ENCODE measurements at regions not wholly inside any gene's neighbourhood (a gene's known extent, or its start where the extent isn't known, plus 50 kb on each side); places are given as distances from the start of the nearest gene placed in this dataset.
"Not testable (repeated sequence)": the region's sequence is repeated elsewhere in the genome, so short reads cannot be mapped to it uniquely, and the experiment has no call there.

GRCh38 chr5:96483878-96484277, 50.8 kb upstream of the PCSK1 start:
- DNase-seq = peak; percentile 60

DNA sequence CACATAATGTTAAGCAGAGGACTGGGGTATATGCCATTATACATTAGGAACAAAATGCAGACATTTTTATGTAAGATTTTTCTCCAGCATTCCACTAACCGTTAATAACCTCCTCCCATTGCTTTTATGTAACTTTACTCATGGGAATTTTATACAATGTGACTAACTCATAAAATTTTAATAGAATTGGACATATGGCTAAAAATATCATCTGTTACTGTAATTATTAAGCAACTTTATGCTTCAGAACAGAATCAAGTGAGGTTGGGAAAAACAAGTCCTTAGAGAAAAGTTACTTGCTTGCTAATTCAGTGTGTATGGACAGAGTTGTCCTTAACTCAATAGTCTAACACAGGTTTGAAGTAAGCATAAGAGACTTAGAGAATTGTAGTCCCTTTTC, 54.8 kb upstream of the PCSK1 start:
- no peak for DNase-seq

DNA sequence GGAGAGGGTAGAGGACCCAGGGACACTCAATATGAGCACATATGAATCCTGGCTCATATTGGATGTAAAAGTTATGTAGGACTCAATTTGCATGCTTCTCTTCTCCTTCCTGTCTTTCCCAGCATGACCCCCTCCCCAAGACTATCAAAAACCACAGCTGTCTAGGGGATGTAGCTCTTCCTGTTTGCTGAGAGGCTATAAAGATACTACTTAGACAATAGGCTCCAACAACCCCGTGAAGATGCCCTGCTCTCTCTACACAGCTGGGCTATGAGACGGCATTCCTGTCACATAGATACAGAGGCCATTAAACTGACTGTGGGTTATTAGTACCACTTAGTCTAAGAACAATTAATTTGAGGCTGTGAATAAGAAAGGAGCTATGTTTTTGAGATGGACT, 56.5 kb upstream of the PCSK1 start:
- DNase-seq = no peak

DNA sequence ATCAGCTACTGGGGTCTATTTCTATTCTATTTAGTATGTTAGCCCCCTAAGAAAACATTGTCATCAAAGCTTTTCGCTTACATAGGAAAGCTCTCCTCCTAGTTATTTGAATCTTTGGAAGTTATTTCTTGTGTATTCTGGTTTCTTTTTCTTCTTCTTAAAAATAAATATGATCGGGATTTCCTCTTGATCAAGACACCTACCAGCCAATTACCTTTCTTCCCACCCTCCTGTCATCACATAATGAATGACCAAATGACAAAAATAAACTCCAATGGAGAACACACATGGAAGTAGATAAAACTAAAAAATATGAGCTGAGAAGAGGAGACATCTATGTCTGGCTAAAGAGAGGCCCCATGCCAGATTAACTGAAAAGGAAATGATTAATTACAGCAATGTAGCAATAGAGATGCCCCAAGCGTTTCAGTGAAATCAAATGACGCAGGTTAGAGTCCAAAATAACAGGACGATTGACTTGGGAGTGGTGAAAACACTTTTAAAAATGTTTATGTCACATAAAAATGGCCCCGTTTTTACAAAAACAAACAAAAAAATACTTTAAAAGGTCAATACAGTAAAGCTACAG, 59.5 kb upstream of the PCSK1 start:
- no peak for DNase-seq

- no peak for DNase-seq
Measured at GRCh38 chr5:96493219-96493790, 60.3 kb upstream of the PCSK1 start.

GRCh38 chr5:96495412-96495811, 62.4 kb upstream of the PCSK1 start:
- not testable (repeated sequence) for DNase-seq

GRCh38 chr5:96497027-96497426, 64.0 kb upstream of the PCSK1 start:
- not testable (repeated sequence) for DNase-seq

- no peak for DNase-seq
Measured at GRCh38 chr5:96499753-96500345, 66.8 kb upstream of the PCSK1 start.

DNA sequence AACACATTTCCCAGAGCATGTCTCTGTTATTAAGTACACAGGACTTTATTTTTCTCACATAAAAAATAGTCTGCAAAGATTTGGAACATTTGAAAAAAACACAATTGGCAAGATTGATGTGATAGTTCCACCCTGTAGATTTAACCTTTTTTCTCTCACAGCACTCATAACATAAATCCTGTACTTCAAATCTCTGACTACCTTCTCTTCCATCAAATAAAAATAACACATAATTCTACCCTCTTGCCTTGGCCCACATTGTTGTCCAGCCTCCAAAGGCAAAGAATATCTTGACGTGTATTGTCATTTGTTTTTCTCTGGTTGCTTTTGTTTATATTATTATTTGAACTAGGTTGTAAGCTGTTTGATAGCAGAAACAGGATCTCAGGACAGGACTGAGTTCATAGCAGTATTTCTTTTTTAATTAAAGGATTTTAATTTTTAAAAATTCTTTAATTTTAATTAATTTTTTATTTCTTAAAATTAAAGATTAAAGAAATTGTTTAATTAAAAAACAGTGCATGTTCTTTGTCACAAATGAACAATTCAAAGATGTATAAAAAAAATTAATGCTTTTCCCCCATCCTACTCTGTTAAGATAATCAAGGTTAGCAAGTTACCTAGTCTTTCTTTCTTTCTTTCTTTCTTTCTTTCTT, 69.1 kb upstream of the PCSK1 start:
- DNase-seq = no peak

DNA sequence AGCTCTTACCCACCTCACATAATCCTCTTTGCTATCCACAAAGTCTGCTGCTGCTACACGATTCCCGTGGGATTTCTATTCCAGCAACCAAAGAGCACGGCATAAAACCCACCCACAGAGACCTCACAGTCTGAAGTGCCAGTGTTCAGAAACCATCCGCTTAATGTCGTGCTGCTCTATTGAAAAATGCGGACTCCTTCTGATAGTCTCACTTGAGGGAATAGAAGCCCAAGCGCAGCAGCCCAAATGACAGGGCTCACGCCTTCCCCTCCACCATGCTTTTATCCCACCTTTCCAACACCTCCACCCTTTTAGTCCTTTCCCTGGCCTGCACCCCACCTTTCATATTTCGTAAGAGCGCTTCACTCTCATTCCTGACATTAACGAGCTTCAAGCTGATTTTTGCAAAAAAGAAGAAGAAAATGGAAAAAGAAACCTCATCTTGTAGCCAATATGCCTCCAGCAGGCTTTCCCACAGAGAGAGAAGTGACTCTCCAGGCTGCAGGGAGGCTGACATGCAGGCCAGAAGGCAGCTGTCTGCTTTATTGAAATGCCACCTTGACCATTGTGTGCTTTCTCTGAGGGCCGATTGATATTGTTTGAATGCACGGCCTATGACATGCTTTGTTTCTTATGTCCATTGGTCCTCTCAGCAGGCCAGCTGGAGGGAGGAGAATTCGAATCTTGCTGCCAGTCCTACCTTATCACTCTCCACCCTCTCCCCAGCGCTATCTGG, 70.6 kb upstream of the PCSK1 start:
- no peak for DNase-seq

- no peak for DNase-seq
Measured at GRCh38 chr5:96506376-96506775, 73.3 kb upstream of the PCSK1 start.

- DNase-seq = no peak
Measured at GRCh38 chr5:96506866-96507527, 73.9 kb upstream of the PCSK1 start.

DNA sequence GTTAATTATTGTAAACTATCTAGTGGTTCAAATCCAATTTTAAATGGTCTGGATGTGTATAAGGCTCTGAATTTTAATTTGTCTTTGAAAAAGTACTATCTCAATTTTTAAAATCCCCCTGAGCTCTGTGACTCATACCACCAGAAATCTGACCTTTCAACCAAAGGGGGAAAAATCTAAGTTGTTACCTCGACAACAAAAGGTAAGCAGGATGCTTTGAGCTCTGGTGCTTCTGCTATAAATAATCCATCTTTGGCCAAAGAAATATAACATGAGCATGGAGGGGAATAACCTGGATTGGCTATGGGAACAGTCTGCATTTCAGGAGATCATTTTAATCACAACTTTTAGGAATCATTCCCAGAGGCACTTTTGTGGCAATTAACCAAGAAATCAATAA, 76.3 kb upstream of the PCSK1 start:
- no peak for DNase-seq

GRCh38 chr5:96509721-96510350, 76.8 kb upstream of the PCSK1 start:
- DNase-seq = no peak

GRCh38 chr5:96516631-96517071, 83.6 kb upstream of the PCSK1 start:
- no peak for DNase-seq

- DNase-seq = no peak
Measured at GRCh38 chr5:96517295-96517694, 84.2 kb upstream of the PCSK1 start.

GRCh38 chr5:96520345-96520744, 87.3 kb upstream of the PCSK1 start:
- DNase-seq = no peak

- DNase-seq = no peak
Measured at GRCh38 chr5:96522635-96523355, 89.7 kb upstream of the PCSK1 start.

- DNase-seq = no peak
Measured at GRCh38 chr5:96527768-96528661, 95.0 kb upstream of the PCSK1 start.

DNA sequence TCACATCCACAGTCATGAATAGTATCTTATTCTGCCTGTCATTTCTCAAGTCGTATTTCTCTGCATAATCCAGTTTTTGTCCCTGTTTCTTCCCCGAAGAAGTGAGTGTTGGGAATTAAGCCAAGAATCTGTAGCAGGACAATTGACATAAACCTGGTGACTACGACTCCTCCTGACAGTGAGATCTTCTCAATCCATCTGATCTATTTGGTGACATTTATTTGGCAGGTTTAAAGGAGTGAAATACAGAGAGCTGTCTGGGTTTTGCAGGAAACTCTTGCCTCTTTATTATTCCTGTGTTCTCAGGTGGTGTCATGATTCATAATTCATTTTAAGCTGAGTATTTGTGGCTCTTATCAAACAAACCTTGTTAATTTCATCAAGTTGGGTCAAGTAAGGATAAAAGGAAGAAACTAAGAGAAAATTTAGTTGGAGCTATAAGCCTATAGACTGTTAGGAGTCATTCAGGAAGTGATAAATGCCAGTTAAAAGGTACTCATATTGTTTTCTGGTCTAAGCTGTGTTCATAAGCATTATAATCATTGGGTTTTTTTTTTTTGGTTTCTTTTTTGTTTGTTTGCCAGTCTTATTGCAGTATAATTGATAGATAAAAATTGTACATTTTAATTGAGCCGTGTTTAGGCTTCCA, 95.9 kb upstream of the PCSK1 start:
- no peak for DNase-seq

Data from islet precursor cell (in vitro differentiated cells).